ENCODE measurements at regions not wholly inside any gene's neighbourhood (a gene's known extent, or its start where the extent isn't known, plus 50 kb on each side); places are given as distances from the start of the nearest gene placed in this dataset.

GRCh38 chr2:128644156-128644555, 325.5 kb upstream of the HS6ST1 start:
- TF ChIP-seq POLR2A (IDR thresholded peaks at IDR 0.05; ENCODE audit: low read depth, low read length): no peak
- no peak for TF ChIP-seq CTCF (IDR thresholded peaks at IDR 0.05; ENCODE audit: extremely low read depth in 1 of 2, insufficient read depth in 1 of 2, low read depth in 1 of 2, low read length in 2 of 2)
- TF ChIP-seq JUN (IDR thresholded peaks at IDR 0.05; ENCODE audit: borderline replicate concordance, insufficient read depth, insufficient read length, low read depth): no peak
